Esophagus muscularis mucosa (tissue), 4 donors: ENCODE measurements at regions not wholly inside any gene's neighbourhood (a gene's known extent, or its start where the extent isn't known, plus 50 kb on each side); places are given as distances from the start of the nearest gene placed in this dataset.

ENCODE experiments used
- EP300 ChIP-seq: sonication (generic); formaldehyde crosslinking; IDR thresholded peaks from one replicate; pipeline ENCODE4 v1.6.1; 2017; ENCODE audit warnings: antibody characterized with exemption
- POLR2A ChIP-seq: fragments of 450-650 bp; IDR thresholded peaks from one replicate; pipeline ENCODE4 v1.6.1; 2017; ENCODE audit warnings: antibody characterized with exemption, moderate library complexity, mild to moderate bottlenecking, low read depth
- POLR2AphosphoS5 ChIP-seq, 2 donors: sonication (generic); formaldehyde crosslinking; IDR thresholded peaks; one replicate each; pipeline ENCODE4 v1.6.1; 2017; ENCODE audit warnings: antibody characterized with exemption in 2 of 2
- TF ChIP-seq, protein P1 (sequence below), 3 experiments: fragments of 200-600 bp in 2 of 3; fragments of 450-650 bp in 1 of 3; sonication (generic) in 2 of 3; IDR thresholded peaks; one replicate each; pipeline ENCODE4 v1.5.1; 2017 to 2019; ENCODE audit warnings: antibody characterized with exemption in 3 of 3, mild to moderate bottlenecking in 2 of 3, moderate library complexity in 1 of 3

DNA sequence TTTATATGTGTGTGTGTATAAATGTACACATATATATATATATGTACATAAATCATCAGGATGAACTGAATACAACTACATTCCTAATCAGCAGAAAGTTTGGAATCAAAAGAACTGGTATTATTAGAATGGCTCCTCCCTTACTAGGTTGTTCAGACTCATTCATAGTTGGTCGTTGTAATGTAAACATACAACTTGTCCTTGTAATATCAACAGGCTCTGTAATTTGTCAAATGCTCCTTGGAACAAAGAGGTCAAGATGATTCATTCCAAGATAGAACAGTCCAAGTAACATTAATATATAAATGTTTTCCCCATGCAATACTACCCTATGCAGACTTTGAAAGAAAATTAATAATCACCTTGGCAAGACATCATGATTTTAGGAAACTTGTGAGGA, 351.4 kb upstream of the SMIM31 start:
- no peak for TF ChIP-seq POLR2A
- TF ChIP-seq, protein P1, sequence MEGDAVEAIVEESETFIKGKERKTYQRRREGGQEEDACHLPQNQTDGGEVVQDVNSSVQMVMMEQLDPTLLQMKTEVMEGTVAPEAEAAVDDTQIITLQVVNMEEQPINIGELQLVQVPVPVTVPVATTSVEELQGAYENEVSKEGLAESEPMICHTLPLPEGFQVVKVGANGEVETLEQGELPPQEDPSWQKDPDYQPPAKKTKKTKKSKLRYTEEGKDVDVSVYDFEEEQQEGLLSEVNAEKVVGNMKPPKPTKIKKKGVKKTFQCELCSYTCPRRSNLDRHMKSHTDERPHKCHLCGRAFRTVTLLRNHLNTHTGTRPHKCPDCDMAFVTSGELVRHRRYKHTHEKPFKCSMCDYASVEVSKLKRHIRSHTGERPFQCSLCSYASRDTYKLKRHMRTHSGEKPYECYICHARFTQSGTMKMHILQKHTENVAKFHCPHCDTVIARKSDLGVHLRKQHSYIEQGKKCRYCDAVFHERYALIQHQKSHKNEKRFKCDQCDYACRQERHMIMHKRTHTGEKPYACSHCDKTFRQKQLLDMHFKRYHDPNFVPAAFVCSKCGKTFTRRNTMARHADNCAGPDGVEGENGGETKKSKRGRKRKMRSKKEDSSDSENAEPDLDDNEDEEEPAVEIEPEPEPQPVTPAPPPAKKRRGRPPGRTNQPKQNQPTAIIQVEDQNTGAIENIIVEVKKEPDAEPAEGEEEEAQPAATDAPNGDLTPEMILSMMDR (IDR thresholded peaks at IDR 0.05) = no peak
- TF ChIP-seq EP300 = no peak
- no peak for TF ChIP-seq POLR2AphosphoS5 (IDR thresholded peaks at IDR 0.05)
